DMS79 treated with DMSO at 0.1 percent for 48 hours (cell line): ENCODE measurements at regions not wholly inside any gene's neighbourhood (a gene's known extent, or its start where the extent isn't known, plus 50 kb on each side); places are given as distances from the start of the nearest gene placed in this dataset.
A peak's percentile ranks its signal among the peaks of the same experiment; 100 is the strongest.

ENCODE experiments used
- DNase-seq: peaks from one replicate; lab custom pipeline; 2025; lab: John Stamatoyannopoulos, UW

GRCh38 chr14:22415605-22415959, 173.4 kb downstream of the DAD1 start:
- no peak for DNase-seq

- no peak for DNase-seq
These were observed 174.0 kb downstream of the DAD1 start for GRCh38 chr14:22414876-22415604.

GRCh38 chr14:22412926-22413411, 176.1 kb downstream of the DAD1 start:
- no peak for DNase-seq

- no peak for DNase-seq
These were observed 177.5 kb downstream of the DAD1 start for GRCh38 chr14:22411398-22412055.

GRCh38 chr14:22410497-22410896, 178.5 kb downstream of the DAD1 start:
- no peak for DNase-seq

- DNase-seq, result no peak
These were observed 180.0 kb downstream of the DAD1 start for GRCh38 chr14:22409006-22409405.

GRCh38 chr14:22408547-22408946, 180.5 kb downstream of the DAD1 start:
- no peak for DNase-seq

- DNase-seq, result no peak
These were observed 182.0 kb downstream of the DAD1 start for GRCh38 chr14:22407033-22407432.

GRCh38 chr14:22405201-22405600, 183.8 kb downstream of the DAD1 start:
- DNase-seq, result no peak

- no peak for DNase-seq
These were observed 185.7 kb downstream of the DAD1 start for GRCh38 chr14:22403296-22403695.

- DNase-seq, result no peak
These were observed 188.3 kb downstream of the DAD1 start for GRCh38 chr14:22400655-22401259.

- DNase-seq, result no peak
These were observed 189.2 kb downstream of the DAD1 start for GRCh38 chr14:22399776-22400175.

- DNase-seq, result no peak
These were observed 191.7 kb downstream of the DAD1 start for GRCh38 chr14:22397221-22397737.

GRCh38 chr14:22395803-22396202, 193.2 kb downstream of the DAD1 start:
- DNase-seq, result no peak

GRCh38 chr14:22394616-22395015, 194.4 kb downstream of the DAD1 start:
- no peak for DNase-seq

GRCh38 chr14:22393796-22394195, 195.2 kb downstream of the DAD1 start:
- no peak for DNase-seq

- peak; percentile 12 for DNase-seq
These were observed 197.0 kb downstream of the DAD1 start for GRCh38 chr14:22391908-22392565.

- DNase-seq, result no peak
These were observed 198.1 kb downstream of the DAD1 start for GRCh38 chr14:22390824-22391461.

- DNase-seq, result no peak
These were observed 198.8 kb downstream of the DAD1 start for GRCh38 chr14:22390195-22390594.

- DNase-seq, result no peak
These were observed 200.1 kb downstream of the DAD1 start for GRCh38 chr14:22388669-22389595.

- no peak for DNase-seq
These were observed 201.2 kb downstream of the DAD1 start for GRCh38 chr14:22387776-22388241.
